ENCODE measurements at regions not wholly inside any gene's neighbourhood (a gene's known extent, or its start where the extent isn't known, plus 50 kb on each side); places are given as distances from the start of the nearest gene placed in this dataset.
"Not testable (repeated sequence)": the region's sequence is repeated elsewhere in the genome, so short reads cannot be mapped to it uniquely, and the experiment has no call there.

DNA sequence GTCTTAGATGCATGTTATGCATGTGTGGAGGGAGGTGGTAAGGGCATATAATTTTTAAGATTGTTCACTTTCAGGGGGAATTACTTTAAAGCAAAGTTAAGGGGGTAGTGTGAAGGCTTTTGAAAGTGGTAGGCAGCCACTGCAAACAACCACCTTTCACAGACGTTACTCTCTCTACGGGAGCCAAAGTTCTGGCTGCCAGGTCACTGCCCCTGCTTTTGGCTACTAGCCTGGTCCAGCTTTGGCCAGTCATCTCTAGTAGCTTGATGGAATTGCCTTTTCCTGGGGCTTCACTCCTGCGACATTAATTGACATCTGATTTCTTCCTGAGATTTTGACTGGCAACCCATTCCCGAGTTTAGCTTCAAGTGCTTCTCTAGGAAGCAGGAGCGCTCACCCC is 397.5 kb downstream of the CDH11 start:
- DNase-seq (ENCODE audit: low spot score) = no peak

GRCh38 chr16:64718486-64718885 is 403.4 kb downstream of the CDH11 start:
- DNase-seq (ENCODE audit: low spot score) = no peak

GRCh38 chr16:64717871-64718270 is 404.0 kb downstream of the CDH11 start:
- no peak for DNase-seq (ENCODE audit: low spot score)

DNA sequence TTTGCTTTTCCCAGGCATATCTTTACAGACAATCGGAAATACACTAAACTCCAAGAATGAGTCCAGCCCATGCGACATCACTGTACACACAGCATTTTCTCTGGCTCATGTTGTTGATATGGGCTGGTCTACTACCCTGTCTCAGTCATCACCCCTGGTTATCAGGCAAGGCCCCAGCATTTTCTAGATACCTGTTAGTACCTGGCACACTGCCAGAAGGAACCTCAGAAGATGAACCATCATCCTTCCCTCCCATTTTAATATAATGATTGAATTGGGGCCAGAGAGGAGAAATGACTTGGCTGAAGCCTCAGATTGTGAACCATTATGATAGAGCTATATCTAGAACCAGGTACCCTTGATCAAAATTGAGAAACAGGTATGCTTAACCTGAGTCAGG is 406.2 kb downstream of the CDH11 start:
- DNase-seq (ENCODE audit: low spot score) = no peak

DNA sequence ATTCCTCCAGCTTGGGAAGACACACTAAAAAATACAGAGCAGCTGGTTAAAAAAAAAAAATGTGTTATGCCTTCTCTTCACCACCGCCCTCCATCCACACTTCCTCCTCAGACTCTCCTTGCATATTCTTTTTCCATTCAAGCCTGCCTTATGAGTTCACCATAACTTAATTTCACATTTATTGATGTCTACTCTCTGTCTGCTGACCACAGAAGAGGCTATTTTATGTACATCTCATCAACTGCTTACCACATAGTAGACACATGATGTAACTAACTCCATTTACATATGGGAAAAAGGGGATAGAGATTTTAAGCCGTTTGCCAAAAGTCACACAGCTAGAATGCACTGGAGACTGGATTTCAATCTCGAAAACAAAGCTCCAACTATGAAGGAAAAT is 409.8 kb downstream of the CDH11 start:
- no peak for DNase-seq (ENCODE audit: low spot score)

GRCh38 chr16:64711596-64711995 is 410.3 kb downstream of the CDH11 start:
- DNase-seq (ENCODE audit: low spot score) = no peak

DNA sequence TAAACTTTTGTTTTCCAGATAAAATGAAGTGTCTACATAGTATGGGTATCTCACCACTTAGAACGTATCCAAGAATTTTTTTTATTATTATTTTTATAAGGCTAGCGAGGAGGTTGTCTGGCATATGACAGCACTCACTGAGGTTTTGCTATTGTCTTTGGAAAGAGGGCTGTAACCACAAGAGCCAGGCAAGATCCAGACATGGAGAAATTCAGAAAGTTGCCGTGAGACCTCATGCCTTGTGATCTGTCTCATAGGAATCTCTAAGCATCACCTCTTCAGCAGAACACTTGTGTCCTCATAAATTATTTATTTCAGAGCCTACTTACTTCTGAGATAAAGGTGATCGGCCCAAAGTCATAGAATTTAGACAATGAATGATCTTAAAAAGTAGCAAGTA is 410.8 kb downstream of the CDH11 start:
- DNase-seq (ENCODE audit: low spot score) = no peak

DNA sequence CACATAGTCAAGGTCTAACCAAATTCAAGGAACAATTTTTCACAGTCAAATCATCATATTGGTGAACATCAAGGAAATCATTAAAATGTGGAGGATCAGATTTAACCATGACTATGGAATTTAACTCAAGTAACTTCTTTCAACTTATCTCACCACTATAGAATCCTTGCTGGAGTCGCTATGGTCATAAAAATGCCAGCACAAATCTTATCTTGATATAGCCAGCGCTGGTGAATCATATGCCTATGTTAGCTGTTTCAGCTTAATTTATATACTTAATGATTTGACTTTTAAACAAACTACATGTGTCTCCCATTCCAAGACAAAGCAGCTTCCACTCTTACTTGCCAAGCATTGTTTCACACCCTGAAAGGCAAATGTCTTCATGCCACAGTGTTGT is 416.4 kb downstream of the CDH11 start:
- DNase-seq (ENCODE audit: low spot score) = no peak

DNA sequence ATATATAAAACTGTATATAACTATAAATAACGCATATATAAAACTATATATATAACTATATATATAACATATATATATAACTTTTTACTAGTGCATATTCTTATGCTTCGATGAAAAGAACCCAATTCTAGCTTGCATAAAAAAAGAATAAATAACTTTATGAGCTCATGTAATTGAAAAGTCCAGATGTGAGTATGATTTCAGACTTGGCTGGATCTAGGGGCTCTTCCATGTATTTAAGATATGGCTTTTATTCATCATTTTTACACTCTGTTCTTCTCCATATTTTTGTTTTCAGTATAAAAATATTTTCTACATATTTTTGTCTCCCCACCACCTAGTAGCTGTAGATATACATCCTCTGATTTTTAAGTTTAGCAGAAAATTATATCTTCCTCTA is 417.5 kb downstream of the CDH11 start:
- no peak for DNase-seq (ENCODE audit: low spot score)

GRCh38 chr16:64702415-64702814 is 419.4 kb downstream of the CDH11 start:
- no peak for DNase-seq (ENCODE audit: low spot score)

DNA sequence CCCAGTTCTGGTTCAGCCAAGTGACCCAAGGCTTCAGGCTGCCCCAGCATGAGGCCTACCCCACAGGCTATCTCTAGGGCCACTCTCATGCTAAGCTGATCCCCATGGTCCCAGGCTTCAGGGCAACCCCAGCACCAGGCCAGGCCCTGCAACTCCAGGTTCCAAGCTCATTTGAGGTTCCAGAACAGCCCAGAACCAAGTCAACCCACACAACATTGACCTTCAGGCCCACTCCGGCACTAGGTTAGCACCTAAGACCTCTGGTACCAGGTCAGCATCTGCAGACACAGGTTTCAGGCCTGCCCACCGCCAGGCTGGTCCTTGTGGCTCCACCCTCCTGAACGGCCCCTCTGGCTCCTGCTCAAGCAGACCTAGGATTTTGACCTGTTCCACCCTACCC is 421.2 kb downstream of the CDH11 start:
- no peak for DNase-seq (ENCODE audit: low spot score)

- no peak for DNase-seq (ENCODE audit: low spot score)
Observed at GRCh38 chr16:64696866-64697265, 425.0 kb downstream of the CDH11 start.

GRCh38 chr16:64695684-64696083 is 426.2 kb downstream of the CDH11 start:
- no peak for DNase-seq (ENCODE audit: low spot score)

GRCh38 chr16:64693946-64694345 is 427.9 kb downstream of the CDH11 start:
- no peak for DNase-seq (ENCODE audit: low spot score)

- no peak for DNase-seq (ENCODE audit: low spot score)
Observed at GRCh38 chr16:64687786-64688185, 434.1 kb downstream of the CDH11 start.

- DNase-seq (ENCODE audit: low spot score) = no peak
Observed at GRCh38 chr16:64687123-64687522, 434.7 kb downstream of the CDH11 start.

DNA sequence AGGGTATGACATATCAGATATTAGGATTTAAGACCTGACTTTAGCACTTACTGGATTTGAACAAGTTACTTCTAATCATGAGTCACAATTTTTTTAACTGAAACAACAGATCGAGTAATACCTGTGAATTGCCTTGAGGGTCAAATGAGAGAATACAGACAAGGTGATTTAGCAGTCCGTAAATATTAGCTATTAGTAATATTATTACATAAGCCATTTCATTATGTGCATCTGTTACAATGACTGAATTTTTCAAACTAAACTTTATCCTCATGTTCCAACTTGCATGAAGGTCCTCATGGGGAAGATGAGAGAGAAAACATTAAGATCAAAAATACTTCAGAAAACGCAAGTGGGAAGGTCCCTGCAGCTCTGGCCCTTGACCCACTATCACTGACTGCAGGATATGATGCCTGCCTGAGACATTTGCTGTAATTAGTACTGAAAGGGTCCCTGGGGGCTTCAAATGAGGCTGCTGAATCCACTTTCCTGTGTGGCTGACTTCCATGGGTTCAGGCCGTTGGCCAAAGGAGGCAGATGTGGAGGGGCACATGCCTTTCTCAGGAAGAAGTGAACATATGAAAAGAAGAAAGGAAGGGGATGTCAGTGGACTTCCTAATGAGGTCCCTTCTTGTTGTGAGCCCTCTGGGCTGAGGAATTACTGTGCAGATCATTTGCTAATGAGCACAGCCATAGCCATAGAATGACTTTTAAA is 441.7 kb downstream of the CDH11 start:
- no peak for DNase-seq (ENCODE audit: low spot score)

DNA sequence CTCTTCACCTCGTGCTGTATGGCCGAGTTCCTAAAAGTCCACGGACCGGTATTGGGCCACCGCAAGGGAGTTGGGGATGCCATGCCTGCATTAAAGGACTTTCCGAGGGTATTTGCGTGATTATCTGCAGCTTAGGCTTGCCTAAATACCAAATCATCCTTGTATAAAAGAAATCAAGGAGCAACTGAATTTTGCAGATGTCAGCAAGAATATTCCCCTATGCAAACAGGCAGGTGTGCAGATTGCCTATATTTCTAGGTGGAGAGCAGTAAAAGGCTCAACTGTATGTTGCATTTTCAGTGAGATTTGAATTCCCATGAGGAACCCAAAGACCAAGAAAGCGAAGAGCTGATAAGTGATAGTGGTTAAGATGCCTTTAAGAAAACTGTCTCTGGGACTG is 452.3 kb downstream of the CDH11 start:
- DNase-seq (ENCODE audit: low spot score) = no peak

DNA sequence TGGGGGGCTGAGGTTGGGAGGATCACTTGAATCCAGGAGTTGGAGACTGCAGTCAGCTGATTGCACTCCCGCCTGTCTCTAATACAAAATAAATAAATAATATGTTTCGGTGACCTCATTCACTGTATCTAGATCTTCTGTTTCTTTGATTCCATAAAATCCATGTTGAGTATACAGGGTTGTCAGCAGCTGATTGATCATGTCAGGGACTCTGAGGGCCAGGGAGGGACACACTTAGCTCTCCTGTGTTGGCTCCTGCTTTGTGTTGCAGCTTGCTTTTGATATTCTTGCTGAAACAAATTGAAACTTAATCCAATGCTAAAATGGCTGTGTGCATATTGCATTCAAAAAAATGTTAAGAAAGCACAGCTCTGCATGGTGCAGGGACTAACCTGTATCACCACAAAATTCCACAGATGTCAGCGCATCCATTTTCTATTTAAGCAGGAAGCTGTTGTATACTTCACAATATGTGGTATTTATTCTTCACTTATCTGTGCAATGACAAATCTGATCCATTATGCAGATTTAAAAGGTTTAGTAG is 454.5 kb downstream of the CDH11 start:
- DNase-seq (ENCODE audit: low spot score) = no peak

DNA sequence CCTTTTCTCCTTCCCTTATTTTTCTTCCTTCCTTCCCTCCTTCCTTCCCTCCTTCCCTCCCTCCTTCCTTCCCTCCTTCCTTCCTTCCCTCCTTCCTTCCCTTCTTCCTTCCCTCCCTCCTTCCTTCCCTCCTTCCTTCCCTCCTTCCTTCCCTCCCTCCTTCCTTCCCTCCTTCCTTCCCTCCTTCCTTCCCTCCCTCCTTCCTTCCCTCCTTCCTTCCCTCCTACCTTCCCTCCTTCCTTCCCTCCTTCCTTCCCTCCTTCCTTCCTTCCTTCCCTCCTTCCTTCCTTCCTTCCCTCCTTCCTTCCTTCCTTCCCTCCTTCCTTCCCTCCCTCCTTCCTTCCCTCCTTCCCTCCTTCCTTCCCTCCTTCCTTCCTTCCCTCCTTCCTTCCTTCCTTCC is 459.6 kb downstream of the CDH11 start:
- not testable (repeated sequence) for DNase-seq (ENCODE audit: low spot score)

DNA sequence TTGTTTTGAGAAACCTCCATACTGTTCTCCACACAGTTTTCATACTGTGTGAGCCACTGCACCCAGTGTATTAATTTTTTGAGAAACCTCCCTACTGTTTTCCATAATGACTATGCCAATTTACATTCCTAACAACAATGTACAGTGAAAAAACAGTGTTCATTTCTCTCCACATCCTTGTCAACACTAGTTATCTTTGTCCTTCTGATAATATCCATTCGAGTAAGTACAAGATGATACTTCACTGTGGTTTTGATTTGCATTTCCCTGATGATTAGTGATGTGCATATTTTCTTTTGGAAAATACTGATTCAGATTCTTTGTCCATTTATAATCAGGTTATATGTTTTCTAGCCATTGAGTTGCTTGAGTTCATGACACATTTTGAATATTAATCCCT is 462.0 kb downstream of the CDH11 start:
- DNase-seq (ENCODE audit: low spot score) = no peak

- no peak for DNase-seq (ENCODE audit: low spot score)
Observed at GRCh38 chr16:64657316-64658011, 464.4 kb downstream of the CDH11 start.

GRCh38 chr16:64656471-64656870 is 465.4 kb downstream of the CDH11 start:
- DNase-seq (ENCODE audit: low spot score) = no peak

DNA sequence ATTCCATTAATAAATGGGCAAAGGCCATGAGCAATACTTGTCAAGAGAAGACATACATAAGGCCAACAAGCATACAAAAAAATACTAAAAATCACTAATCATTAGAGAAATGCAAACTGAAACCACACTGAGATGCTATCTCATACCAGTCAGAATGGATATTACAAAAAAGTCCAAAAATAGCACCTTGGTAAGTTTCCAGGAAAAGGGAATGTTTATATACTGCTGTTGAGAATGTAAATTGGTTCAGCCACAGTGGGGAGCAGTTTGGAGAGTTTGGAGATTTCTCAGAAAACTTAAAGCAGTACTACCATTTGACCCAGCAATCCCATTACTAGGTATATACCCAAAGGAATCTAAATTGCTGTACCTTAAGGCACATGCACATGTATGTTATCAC is 467.7 kb downstream of the CDH11 start:
- no peak for DNase-seq (ENCODE audit: low spot score)

Measured in AG08396 (cell line).